IMR-90 (cell line): ENCODE measurements at regions not wholly inside any gene's neighbourhood (a gene's known extent, or its start where the extent isn't known, plus 50 kb on each side); places are given as distances from the start of the nearest gene placed in this dataset.

ENCODE experiments used
- FOS ChIP-seq: fragments of 150-350 bp; IDR thresholded peaks from 2 replicates; pipeline ENCODE4 v1.6.1; 2016; ENCODE audit warnings: low read depth, low read length
- MAZ ChIP-seq: IDR thresholded peaks from 2 replicates; pipeline ENCODE4 v1.6.1; 2012; ENCODE audit warnings: low read depth, mild to moderate bottlenecking, low read length, improper control_type of control experiment, moderate library complexity, borderline replicate concordance
- SMC3 ChIP-seq: fragments of 150-350 bp; IDR thresholded peaks from 2 replicates; pipeline ENCODE4 v1.6.1; 2016; ENCODE audit warnings: low read depth, mild to moderate bottlenecking, antibody characterized with exemption, low read length, moderate library complexity
- TF ChIP-seq, protein P1 (sequence below): conservative IDR thresholded peaks from 2 replicates; pipeline ENCODE4 v1.5.1; 2012; ENCODE audit warnings: mild to moderate bottlenecking, low read depth, low read length, improper control_type of control experiment

DNA sequence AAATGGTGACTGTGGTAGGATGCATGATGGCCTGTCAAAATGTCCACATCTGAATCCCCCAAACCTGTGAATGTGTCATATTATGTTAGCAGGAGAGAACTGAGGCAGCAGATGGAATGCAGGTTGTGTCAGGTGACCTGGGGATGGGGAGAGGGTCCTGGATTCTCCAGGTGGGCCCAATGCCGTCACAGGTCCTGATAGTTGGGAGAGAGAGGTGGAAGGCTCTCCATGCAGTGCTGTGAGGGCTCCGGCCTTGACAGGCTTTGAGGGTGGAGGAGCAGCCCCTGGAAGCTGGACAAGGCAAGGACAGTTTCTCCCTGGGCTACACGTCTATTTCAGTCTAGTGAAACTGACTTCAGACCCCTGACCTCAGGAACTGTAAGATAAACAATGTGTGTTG is 330.9 kb upstream of the ZNF32 start:
- TF ChIP-seq, protein P1, sequence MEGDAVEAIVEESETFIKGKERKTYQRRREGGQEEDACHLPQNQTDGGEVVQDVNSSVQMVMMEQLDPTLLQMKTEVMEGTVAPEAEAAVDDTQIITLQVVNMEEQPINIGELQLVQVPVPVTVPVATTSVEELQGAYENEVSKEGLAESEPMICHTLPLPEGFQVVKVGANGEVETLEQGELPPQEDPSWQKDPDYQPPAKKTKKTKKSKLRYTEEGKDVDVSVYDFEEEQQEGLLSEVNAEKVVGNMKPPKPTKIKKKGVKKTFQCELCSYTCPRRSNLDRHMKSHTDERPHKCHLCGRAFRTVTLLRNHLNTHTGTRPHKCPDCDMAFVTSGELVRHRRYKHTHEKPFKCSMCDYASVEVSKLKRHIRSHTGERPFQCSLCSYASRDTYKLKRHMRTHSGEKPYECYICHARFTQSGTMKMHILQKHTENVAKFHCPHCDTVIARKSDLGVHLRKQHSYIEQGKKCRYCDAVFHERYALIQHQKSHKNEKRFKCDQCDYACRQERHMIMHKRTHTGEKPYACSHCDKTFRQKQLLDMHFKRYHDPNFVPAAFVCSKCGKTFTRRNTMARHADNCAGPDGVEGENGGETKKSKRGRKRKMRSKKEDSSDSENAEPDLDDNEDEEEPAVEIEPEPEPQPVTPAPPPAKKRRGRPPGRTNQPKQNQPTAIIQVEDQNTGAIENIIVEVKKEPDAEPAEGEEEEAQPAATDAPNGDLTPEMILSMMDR = no peak
- no peak for TF ChIP-seq SMC3
- no peak for TF ChIP-seq FOS
- no peak for TF ChIP-seq MAZ
